HUDEP-2 (cell line): ENCODE measurements at regions not wholly inside any gene's neighbourhood (a gene's known extent, or its start where the extent isn't known, plus 50 kb on each side); places are given as distances from the start of the nearest gene placed in this dataset.

ENCODE experiments used
- DNase-seq, 76 experiments: peaks; one replicate each; lab custom pipeline; 2025; ENCODE audit not compliant: unreplicated experiment in 76 of 76; lab: John Stamatoyannopoulos, UW

DNA sequence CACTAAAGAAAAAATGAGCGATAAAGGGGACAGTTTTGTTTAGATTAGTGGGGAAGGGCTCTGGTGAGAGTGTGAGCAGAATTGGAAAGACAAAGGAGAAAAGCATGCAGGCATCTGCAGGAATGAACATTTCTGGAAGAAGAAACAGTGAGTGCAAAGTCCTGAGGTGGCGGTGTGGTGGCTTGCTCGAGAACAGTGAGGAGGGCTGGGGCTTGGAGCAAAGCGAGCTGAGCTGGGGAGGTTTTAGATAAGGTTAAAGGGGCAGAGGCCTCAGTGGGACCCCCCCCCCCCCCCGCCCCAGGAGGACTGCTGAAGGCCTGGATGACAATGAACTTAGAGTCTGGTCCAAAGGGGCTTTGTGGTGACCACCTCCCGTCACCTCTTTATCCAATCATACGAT lies 202.7 kb upstream of the MVB12B start:
- DNase-seq = no peak

DNA sequence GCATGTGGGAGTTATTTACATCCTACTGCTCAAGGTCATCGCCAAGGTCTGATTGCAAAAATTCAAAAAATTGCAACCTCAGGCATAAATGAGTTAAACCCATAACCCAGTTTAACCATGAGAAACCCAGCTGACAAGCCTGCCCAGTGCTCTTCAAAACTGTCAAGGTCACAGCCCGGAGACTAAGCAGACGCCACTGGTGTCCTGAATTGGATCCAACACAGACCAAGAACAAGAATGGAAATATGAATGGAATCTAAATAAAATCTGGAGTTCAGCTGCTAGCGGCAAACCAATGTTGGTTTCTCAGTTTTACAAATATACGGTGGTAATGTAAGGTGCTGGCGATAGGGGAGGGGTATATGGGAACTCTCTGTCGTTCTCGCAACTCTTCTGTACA lies 201.5 kb upstream of the MVB12B start:
- DNase-seq = no peak

DNA sequence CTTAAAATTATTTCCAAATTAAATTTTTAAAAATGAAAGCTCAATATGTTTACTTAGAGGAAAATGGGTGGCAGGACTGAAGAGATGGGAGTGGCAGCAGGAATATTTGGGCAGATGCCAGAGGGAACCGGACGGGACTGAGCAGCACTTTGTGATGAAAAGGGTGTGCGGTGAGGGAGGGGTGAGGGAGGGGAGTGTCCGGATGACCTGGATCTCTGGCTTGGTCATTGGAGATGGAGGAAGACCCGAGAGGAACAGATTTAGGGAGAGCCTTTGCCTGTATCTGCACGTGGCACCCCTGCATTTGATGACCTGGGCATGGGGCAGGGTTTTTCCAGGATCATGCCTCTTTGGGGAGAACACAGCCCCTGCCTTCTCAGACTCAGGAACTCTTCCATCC lies 201.1 kb upstream of the MVB12B start:
- no peak for DNase-seq

DNA sequence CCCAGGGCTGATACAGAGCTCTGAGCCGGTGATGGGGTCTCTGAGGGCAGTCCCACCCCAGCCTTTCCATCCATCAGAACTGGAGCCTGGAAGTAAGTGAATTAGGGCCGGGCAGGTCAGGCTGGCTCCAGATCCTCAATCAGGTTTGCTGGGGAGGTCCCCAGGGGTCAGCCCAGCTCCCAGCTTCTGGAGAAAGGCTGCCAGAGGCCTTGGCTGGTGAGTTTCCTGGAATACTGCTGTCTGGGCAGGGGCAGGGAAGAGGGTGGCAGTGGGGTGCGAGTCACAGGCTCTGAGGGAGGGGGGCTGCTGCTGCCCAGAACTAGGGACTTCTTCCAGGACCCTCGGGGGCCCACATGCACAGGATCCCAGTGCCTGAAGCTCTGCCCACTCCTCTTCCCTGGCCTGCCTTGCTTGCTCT lies 200.6 kb upstream of the MVB12B start:
- DNase-seq = no peak

DNA sequence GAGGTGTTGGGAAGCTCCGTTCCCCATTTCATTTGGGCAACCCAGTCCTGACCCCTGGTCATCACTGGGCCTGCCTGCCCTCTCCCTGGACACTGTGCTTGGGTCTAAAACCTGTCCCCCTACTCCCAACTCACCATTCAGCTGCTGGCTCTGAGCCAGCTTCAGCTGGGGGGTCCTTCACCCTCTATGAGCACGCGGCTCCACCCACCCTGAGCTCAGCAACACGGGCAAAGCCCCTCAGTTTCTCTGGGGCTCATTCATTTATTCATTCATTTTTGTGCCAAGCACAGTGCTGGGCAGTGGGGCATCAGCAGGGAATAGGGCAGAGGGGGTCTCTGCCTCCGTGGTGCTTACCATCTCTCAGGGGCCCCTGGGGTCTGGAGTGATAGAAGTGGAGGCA lies 199.8 kb upstream of the MVB12B start:
- no peak for DNase-seq

DNA sequence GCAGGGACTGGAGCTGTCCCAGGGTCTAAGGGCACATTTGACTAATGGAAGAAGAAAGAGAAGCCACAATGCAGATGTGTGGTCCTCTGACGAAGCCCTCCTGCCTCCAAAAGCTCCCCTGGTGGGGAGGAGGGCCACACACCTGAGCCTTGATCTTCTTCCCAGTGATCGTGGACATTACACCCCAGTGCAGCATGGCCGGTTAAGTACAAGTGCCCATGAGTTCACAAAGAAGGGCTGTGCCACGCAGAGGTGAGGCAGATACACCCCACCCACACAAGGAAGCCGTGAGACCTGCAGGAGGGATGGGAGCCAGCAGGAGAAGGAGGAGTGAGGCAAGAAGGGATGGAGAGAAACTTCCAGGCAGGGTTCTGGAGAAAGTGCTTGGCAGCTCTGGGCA lies 199.0 kb upstream of the MVB12B start:
- DNase-seq = no peak

DNA sequence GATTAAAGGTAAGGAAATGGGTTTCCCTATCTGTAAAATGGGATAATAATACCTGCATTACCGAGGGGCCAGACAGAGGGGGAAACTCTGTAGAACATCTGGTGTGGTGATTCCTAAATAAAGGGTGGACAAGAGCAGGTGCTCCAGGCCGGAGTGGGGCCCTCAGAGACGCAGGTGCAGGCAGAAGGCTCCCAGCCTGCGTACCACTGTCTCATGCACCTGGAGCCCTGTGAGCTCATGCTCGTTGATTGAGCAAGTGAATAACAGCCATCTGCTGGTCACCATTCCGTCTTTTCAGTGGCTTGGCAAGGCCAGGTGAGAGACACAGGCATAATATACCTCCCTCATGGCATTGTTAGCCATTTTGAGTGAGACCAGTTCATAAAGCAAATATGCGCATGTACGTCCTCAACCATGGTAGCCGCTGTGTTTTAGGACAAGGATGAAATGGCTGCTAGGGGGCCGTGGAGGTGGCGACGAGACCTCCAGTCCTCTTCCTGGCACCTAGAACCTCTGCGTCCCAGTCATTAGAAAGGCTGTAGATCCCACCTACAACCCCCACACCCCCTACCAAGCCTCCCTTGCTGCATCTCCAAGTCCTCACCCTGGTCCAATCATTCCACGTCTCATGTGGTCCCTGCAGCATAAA lies 198.0 kb upstream of the MVB12B start:
- no peak for DNase-seq

DNA sequence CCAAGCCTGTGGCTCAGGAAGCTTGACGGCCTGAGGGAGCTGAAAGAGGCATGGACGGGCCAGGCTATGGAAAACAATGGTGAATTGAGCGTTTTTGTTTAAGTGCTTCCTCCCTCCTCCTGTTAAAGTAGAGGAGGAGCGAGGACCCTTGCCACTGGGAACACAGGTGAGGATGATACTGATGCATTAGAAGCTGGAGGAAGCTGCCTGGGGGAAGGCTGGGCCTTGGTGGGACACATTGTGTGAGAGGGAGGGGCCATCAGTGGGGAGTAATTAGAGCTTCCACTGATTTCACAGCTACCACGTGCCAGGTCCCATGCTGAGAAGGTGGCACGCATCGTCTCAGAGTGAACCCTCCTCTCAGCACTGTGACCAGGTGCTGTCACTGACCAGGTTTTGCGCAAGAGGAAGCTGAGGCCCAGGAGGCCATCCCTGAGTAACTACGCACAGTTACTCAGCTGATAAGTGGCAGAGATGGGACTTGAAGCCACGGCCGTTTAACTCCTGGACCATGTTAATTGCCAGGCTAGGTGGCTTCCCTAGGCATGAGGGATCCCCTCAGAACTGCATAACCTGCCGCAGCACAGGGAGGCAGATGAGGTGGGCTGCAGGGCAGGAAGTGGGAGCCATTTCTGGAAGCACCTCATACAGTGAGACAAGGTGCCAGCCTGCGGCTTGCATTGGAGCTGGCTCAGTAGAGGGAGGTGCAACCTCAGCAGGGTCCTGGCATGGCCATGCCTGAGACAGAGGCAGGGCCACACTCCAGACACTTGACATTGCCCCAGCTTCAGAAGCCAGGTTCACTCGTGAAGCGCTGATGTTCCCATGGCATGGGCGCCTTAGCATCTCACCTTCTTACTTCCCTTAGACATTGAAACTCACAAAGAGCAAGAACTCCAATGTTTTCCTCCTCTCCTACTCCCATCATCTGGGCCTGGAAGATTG lies 195.3 kb upstream of the MVB12B start:
- DNase-seq = no peak

DNA sequence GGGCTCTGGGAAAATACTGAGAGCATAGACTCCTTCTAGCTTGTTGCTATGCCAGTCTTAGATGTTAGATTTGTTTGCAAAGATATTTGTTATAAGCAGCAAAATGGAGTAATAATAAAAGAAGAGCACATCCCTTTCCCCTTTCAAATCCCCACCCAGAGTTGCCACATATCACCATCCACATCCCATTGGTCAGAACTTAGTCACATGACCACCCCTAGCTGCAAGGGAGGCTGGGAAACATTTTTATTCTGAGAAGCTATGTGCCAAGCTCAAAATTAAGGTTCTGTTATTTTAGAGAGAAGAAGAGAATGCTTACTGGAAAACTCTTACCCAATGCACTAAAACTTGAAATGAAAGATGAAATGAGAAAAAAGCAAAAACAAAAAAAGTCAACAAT lies 193.9 kb upstream of the MVB12B start:
- DNase-seq = no peak

DNA sequence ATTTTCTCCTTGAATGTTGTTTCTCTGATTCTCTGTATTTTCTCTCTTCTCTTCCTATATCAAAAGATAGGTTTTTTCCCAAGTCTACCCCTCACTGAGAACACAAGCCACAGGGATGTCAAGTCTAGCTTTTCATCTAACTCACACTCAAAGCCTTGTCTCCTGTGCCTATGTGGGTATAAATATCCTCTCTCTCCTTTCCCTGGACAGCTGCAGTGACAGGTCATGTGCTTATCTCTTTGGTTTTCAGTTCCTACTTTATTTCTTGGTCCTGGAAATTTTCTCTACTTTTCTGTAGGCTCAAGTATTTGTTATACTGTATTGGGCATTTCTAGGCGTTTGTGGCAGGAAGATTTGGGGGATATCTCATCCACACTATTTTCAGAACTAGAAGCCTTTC lies 182.4 kb upstream of the MVB12B start:
- DNase-seq = no peak

DNA sequence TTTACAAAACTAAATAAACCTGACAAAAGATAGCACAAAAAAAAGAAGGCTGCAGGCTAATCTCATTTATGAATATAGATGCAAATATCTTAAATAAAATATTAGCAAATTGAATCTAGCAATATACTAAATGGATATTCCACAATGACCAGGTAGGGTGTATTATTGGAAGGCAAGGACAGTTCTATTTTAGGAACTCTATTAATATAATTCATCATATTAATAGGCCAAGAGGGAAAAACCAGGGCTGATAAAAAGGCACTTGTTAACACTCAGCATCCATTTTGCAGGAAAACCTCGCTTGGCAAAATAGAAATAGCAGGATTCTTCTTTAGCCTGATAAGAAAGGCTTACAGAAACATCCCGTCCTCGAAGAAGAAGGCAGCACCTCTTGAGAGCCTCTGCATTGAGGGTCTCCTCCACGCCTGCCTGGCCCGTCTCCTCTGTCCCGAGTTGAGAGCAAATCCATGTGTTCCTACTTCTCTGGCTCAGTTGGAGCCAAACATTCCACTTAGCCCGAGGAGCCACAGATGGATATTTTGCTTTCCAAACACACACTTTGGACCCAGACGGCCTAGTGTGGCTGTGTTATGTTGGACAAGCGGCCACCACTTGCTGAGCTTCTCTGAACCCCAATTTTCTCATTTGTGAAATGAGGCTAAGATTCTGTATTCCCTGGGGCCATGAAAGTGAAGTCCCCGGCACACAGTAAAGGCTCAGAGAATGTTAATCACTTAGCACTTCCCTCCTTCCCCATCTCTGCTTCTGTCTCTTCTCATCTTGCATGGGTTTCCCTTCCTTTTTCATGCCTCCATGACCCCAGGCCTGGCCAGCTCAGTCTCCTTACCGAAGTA lies 181.8 kb upstream of the MVB12B start:
- no peak for DNase-seq

DNA sequence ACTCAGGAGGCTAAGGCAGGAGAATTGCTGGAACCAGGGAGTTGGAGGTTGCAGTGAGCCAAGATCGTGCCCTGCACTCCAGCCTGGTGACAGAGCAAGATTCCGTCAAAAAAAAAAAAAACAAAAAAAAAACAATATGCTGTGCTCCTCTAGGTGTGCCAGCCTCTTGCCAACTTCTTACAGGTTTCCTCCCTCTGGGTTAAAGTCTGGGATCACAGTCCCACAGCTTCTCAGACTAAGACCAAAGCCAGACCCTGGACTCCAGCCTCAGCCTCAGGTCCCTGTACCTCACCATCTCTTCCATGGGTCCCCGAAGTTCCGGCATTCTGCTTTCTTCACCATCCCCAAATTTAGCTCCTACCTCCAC lies 180.8 kb upstream of the MVB12B start:
- no peak for DNase-seq

DNA sequence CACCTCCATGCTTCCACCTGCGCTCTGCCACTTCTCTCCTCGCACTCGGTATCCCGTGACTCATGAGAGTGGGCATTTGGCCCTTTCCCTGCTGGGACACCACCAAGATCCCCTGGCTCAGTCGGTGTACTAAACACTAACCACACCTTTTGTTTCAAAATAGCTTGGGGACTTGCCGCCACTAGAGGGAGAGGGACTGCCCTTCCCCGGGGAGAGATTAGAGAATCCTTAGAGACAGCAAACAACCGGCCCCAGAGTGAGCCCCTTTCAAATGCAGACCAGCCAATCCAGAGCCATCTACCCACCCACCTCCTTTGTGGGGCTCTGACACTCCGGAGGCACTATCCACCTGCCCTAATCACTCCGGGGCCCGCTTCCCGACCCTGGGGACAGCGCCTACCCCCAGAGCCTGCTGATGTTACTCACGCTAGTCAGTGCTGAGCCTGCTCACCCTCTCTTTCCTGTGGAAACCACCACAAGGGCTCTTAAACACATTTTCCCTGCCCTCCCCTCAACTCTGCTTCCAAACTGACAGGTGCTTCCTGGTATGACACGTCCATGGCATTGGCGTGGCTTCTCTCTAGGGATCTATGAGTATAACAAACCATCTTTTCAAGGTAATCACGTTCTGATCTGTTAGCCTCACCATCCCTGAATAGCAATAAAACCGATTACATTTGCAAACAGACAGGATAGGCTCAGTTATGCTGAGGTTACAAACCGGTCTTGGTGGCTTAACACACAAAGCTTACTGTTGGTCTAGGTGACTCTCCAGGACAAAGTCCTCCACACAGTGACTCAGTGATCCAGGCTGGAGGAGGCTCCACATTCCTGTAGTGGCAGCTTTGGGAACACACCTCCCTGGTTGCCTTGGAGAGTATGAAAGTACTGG lies 180.1 kb upstream of the MVB12B start:
- DNase-seq = peak in 9 of 76 experiments; percentile 2 to 29 (median 4)

DNA sequence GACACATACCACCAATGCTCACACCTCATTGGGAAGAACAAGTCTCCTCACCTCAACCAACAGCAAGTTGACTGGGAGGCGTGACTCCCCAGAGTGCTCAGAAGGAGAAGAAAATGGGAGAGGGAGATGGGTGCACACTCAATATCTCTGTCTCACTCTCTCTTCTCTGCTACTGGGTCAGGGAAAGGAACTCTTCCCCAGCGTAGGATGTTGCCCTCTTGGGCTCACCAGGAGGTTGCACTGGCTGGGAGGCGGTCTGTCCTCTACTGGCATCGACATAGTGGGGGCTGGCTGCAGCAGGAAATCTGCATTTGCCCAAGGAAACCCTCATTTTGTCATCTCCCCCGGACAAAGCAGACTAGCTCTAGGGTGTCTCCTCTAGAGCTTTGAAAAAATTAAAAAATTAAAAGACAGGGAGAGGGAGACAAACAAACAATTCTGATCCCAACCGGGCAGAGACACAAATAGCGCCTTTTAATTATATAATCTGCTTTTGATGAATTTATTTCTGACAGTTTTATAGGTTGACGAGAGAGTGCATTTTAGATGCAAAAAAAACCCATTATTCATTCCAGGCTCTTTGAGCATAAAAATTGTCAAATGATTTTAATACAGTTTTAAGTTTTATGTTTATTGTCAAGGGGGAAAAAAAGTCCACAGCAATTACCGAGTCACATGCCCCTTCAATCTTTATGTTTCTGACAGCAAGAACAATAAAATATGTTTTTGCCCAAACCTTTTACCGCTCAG lies 179.3 kb upstream of the MVB12B start:
- no peak for DNase-seq

DNA sequence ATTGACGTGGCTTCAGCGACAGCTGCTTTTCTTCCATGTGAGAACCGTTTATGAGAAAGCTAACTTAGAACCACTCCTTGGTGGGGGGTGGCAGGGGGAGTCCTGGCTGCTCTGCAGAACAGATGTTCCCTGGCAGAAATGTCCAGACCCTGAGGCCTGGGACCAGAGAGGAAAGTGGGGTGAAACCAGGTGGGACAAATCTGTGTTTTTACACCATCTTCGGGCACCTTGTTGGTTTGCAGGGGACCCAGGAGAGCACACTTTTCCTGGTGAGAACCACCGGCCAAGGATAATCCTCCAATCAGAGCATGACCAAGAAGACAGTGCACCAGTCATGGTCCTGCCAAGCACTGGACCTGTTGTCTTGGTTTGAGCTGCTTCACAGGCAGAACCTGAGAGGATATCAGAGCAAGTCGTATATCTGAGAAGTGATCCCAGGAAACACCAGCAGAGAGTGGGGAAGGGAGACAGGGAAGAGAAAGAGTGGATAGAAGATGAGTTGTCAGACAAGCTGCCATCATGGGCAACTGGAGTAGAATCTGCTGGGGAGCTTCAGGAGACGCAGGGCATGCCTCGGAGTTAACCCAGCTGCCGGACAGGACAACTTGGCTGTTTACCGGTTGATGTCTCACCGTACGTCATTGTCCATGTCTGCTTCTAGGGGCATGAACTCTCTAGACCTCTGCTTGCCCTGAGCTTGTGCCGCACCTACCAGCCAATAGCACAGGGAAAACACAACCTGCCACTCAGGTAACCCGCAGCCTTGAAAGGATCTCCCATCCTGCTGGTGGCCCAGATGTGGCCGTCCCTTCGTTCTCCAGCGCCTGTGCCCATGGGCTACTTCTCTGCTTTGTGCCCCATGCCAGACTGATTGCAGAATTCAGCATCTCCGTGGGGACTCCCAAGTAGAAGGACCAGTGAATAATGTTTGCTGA lies 178.4 kb upstream of the MVB12B start:
- DNase-seq = no peak

DNA sequence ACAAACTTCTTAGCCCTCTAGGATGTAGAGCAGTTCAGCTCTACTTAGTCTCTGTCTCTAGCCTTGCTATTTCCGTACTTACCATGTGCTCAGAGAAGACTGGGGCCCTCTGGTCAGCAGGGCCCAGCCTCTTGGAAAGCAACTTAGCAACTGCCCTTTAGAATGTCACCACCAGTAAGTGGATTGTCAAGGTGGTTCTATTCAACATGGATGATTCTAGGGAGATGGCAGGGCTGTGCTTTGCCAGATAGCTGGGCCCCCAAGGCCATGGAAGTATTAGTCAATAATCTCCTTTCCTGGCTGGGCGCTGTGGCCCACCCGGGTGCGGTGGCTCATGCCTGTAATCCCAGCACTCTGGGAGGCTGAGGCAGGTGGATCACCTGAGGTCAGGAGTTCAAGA lies 177.6 kb upstream of the MVB12B start:
- DNase-seq = no peak

DNA sequence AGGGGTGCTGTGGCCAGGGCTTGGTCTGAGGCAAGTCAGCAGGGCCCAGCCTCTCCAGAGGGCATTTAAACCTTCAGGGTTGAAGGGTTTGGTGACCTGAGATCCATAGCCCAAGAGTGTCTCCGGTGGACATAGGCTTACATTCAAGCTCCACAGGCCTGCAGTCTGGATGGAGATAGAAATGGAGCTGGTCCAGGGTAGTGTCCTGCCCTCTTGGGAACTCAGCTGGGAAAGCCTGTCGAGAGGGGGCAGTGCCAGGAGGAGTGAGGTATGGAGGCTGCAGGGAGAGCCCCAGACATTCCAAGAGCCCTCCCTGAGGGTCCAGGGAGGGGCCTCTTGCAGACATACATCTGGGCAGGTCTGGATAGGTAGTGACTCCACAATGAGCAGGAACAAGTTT lies 177.0 kb upstream of the MVB12B start:
- no peak for DNase-seq

DNA sequence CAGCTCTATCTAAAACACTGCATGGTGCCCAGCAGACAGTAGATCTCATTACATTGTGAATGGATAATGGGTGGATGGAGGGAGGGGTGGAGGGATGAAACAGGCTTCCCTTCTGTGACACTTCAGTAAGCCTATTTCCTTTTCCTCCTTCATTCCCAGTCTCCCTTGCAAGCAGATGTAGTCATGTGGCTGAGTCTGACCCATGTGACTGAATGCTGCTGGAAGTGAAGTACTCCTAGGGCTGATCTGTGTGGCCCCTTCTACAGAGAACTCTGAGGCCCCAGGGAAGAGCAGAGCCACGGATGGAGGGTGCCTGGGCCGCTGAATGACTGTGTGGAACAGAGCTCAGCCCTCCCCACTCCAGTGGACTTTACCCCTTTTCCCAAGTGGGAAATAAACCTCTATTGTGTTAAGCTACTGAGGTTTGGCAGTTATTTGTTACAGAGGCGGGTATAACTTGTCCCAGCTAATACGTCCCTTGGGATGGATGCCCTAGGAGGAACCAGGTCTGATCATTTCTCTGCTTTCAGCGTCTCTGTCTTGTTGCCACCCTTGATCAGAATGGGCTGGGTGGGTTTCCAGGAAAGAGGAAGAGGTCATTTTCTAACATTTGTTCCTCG lies 176.1 kb upstream of the MVB12B start:
- DNase-seq = no peak
